GM12891 (cell line): ENCODE measurements at regions not wholly inside any gene's neighbourhood (a gene's known extent, or its start where the extent isn't known, plus 50 kb on each side); places are given as distances from the start of the nearest gene placed in this dataset.

Experiments
- PAX5 ChIP-seq: IDR thresholded peaks from 2 replicates; pipeline ENCODE4 v1.6.1; 2011; ENCODE audit warnings: low read length, moderate library complexity, mild to moderate bottlenecking; ENCODE audit not compliant: insufficient read depth, severe bottlenecking
- POLR2A ChIP-seq: IDR thresholded peaks from 2 replicates; pipeline ENCODE4 v1.6.1; 2011; ENCODE audit warnings: low read depth, low read length, control low read depth
- POLR2AphosphoS5 ChIP-seq: IDR thresholded peaks from 2 replicates; pipeline ENCODE4 v1.6.1; 2011; ENCODE audit warnings: low read depth, low read length, control low read depth
- POU2F2 ChIP-seq: IDR thresholded peaks from 2 replicates; pipeline ENCODE4 v1.6.1; 2011; ENCODE audit warnings: low read depth, mild to moderate bottlenecking, control low read depth, low read length, moderate library complexity
- SPI1 ChIP-seq: IDR thresholded peaks from 2 replicates; pipeline ENCODE4 v1.6.1; 2011; ENCODE audit warnings: low read depth, low read length, control low read depth
- TAF1 ChIP-seq: IDR thresholded peaks from 2 replicates; pipeline ENCODE4 v1.6.1; 2011; ENCODE audit warnings: low read depth, low read length, control low read depth

- no peak for TF ChIP-seq POLR2A
- no peak for TF ChIP-seq POLR2AphosphoS5
- TF ChIP-seq TAF1 = no peak
- no peak for TF ChIP-seq PAX5
- no peak for TF ChIP-seq POU2F2
- TF ChIP-seq SPI1 = no peak
These were observed 183.1 kb downstream of the GAS1 start for GRCh38 chr9:86764221-86764624.
